Skin epidermis (tissue), 12 donors: ENCODE measurements at regions not wholly inside any gene's neighbourhood (a gene's known extent, or its start where the extent isn't known, plus 50 kb on each side); places are given as distances from the start of the nearest gene placed in this dataset.
"Not testable (repeated sequence)": the region's sequence is repeated elsewhere in the genome, so short reads cannot be mapped to it uniquely, and the experiment has no call there.

ENCODE experiments used
- H3K27ac ChIP-seq, 21 experiments: fragments of 200-600 bp; sonication (generic) in 11 of 21; one replicate each; pipeline ENCODE4 v1.5.0; 2020; ENCODE audit warnings: mild to moderate bottlenecking in 3 of 21, inconsistent platforms in 2 of 21, moderate library complexity in 2 of 21
- H3K4me3 ChIP-seq, 7 experiments: fragments of 200-600 bp; sonication (generic) in 2 of 7; one replicate each; pipeline ENCODE4 v1.5.0; 2020; ENCODE audit warnings: inconsistent platforms in 2 of 7, mild to moderate bottlenecking in 2 of 7, moderate library complexity in 1 of 7

- no peak overlapping the region for H3K4me3 ChIP-seq
Measured at GRCh38 chr1:229900220-229900619, 166.8 kb upstream of the GALNT2 start.

GRCh38 chr1:229905031-229905545 lies 161.9 kb upstream of the GALNT2 start:
- H3K27ac ChIP-seq: no peak overlapping the region
- H3K4me3 ChIP-seq: no peak overlapping the region

More at GRCh38 chr1:229900220-229900619, 166.8 kb upstream of the GALNT2 start:
- no peak overlapping the region for H3K27ac ChIP-seq

GRCh38 chr1:229905652-229906051 lies 161.4 kb upstream of the GALNT2 start:
- Histone ChIP-seq H3K27ac (no peak overlapping the region), H3K4me3 (no peak overlapping the region)

GRCh38 chr1:229907884-229908638 lies 159.0 kb upstream of the GALNT2 start:
- no peak overlapping the region for H3K4me3 ChIP-seq
- H3K27ac ChIP-seq: no peak overlapping the region

- Histone ChIP-seq H3K4me3 (no peak overlapping the region), H3K27ac (no peak overlapping the region)
Measured at GRCh38 chr1:229908689-229909088, 158.3 kb upstream of the GALNT2 start.

GRCh38 chr1:229913489-229913888 lies 153.5 kb upstream of the GALNT2 start:
- no peak overlapping the region for H3K27ac ChIP-seq
- no peak overlapping the region for H3K4me3 ChIP-seq

GRCh38 chr1:229919488-229919887 lies 147.6 kb upstream of the GALNT2 start:
- not testable (repeated sequence) for H3K27ac ChIP-seq, H3K4me3 ChIP-seq

GRCh38 chr1:229920683-229921082 lies 146.4 kb upstream of the GALNT2 start:
- H3K27ac ChIP-seq: no peak overlapping the region
- no peak overlapping the region for H3K4me3 ChIP-seq

- Histone ChIP-seq H3K4me3 (no peak overlapping the region), H3K27ac (no peak overlapping the region)
Measured at GRCh38 chr1:229922249-229922648, 144.8 kb upstream of the GALNT2 start.

GRCh38 chr1:229924639-229925038 lies 142.4 kb upstream of the GALNT2 start:
- Histone ChIP-seq H3K27ac (no peak overlapping the region), H3K4me3 (no peak overlapping the region)

GRCh38 chr1:229928767-229929166 lies 138.3 kb upstream of the GALNT2 start:
- H3K4me3 ChIP-seq: no peak overlapping the region
- H3K27ac ChIP-seq: no peak overlapping the region

- H3K27ac ChIP-seq: not testable (repeated sequence)
Measured at GRCh38 chr1:229931751-229932150, 135.3 kb upstream of the GALNT2 start.

GRCh38 chr1:229935157-229935556 lies 131.9 kb upstream of the GALNT2 start:
- not testable (repeated sequence) for H3K4me3 ChIP-seq, H3K27ac ChIP-seq

More at GRCh38 chr1:229931751-229932150, 135.3 kb upstream of the GALNT2 start:
- H3K4me3 ChIP-seq: not testable (repeated sequence)

- H3K27ac ChIP-seq: no peak overlapping the region
- no peak overlapping the region for H3K4me3 ChIP-seq
Measured at GRCh38 chr1:229938551-229938950, 128.5 kb upstream of the GALNT2 start.

GRCh38 chr1:229940684-229941083 lies 126.4 kb upstream of the GALNT2 start:
- Histone ChIP-seq H3K4me3 (no peak overlapping the region), H3K27ac (peak overlapping the region in 1 of 21 experiments; percentile 33)

- H3K4me3 ChIP-seq: no peak overlapping the region
- H3K27ac ChIP-seq: peak overlapping the region in 1 of 21 experiments; percentile 33
Measured at GRCh38 chr1:229941160-229941559, 125.9 kb upstream of the GALNT2 start.

- H3K4me3 ChIP-seq: no peak overlapping the region
- H3K27ac ChIP-seq: no peak overlapping the region
Measured at GRCh38 chr1:229941831-229942230, 125.2 kb upstream of the GALNT2 start.

GRCh38 chr1:229942501-229942900 lies 124.5 kb upstream of the GALNT2 start:
- Histone ChIP-seq H3K27ac (no peak overlapping the region), H3K4me3 (no peak overlapping the region)

- Histone ChIP-seq H3K4me3 (no peak overlapping the region), H3K27ac (no peak overlapping the region)
Measured at GRCh38 chr1:229943148-229943714, 123.8 kb upstream of the GALNT2 start.

- H3K4me3 ChIP-seq: no peak overlapping the region
- no peak overlapping the region for H3K27ac ChIP-seq
Measured at GRCh38 chr1:229943988-229944743, 122.9 kb upstream of the GALNT2 start.

GRCh38 chr1:229945795-229946194 lies 121.2 kb upstream of the GALNT2 start:
- Histone ChIP-seq H3K4me3 (no peak overlapping the region), H3K27ac (no peak overlapping the region)
